ENCODE measurements at regions not wholly inside any gene's neighbourhood (a gene's known extent, or its start where the extent isn't known, plus 50 kb on each side); places are given as distances from the start of the nearest gene placed in this dataset.

GRCh38 chr9:10674586-10674985, 61.8 kb upstream of the PTPRD start:
- DNase-seq: no peak

DNA sequence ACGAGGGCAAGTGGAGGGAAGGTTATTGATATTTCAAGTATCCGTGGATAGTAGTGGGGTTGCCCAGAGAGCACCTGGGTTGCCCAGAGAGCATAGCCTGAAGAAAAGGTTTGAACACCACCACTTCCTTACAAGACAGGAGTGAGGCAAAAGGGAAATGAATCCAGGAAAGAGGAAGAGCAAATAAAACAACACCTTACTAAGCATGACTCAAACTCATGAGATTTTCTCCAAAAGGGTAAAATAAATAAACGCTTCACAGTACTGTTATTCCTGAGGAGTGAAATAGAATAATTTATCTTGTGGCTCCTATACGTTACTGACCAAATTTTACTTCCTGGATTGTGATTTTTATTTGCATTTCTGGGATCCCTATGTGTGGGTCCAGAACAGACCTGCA, 65.2 kb upstream of the PTPRD start:
- DNase-seq: no peak

DNA sequence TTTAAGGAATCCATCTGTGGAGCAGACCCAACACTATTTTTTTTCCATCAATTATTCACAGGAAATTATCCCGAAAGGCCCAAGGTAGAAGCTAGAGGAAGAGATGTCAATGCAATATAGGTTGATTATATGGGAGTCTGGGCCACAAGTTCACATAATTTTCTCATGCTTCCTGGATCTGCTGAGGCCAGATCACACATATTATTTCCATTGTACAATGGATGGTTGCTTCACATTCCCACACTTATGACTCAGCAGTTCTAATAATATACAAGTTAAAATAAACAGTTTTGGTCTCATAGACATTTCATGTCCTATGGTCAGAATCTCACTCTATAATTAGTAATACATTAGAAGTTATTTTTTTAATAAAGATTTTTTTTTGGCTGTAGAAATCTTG, 66.0 kb upstream of the PTPRD start:
- DNase-seq: no peak

GRCh38 chr9:10686943-10687342, 74.1 kb upstream of the PTPRD start:
- DNase-seq: no peak

- DNase-seq: no peak
Observed at GRCh38 chr9:10690546-10690945, 77.7 kb upstream of the PTPRD start.

- no peak for DNase-seq
Observed at GRCh38 chr9:10697044-10697443, 84.2 kb upstream of the PTPRD start.

GRCh38 chr9:10700291-10700690, 87.5 kb upstream of the PTPRD start:
- DNase-seq: no peak

DNA sequence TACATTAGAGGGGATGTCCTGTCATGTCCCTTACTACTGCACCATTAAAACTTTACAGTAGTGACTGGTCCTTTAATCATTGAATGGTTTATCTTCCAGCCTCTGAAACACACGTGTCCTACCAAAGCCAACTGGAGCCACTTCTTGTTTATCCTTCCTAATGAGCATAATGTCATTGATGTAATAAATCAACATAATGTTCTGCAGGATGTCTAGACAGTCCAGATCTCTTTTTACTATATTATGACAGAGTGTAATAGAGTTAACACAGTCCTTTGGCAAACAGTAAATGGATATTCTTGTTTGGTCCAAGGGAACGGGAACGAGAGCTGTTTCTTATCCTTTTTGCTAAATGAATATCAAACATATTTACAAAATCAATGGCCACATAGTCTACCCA, 88.1 kb upstream of the PTPRD start:
- DNase-seq: no peak

- DNase-seq: no peak
Observed at GRCh38 chr9:10701906-10702305, 89.1 kb upstream of the PTPRD start.

- no peak for DNase-seq
Observed at GRCh38 chr9:10703139-10703538, 90.3 kb upstream of the PTPRD start.

DNA sequence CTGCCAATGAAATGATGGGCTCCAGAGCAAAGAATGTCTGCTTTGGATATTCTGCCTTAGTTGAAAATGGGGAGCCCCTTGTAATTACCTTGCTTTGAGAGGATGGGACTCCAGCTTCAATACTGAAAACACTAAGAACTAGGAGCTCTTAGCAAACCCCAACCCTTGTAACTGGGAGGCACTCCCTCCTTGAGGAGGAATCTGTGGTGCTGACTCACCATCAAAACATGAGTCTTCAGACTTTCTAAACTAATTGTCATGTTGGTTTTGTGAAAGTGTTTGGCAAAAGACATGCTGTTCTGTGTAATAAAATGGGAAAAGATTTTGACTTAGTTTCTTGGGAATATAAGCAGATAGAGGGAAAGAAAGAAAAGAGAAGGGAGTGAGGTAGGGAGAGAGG, 91.9 kb upstream of the PTPRD start:
- DNase-seq: no peak

GRCh38 chr9:10705383-10705782, 92.6 kb upstream of the PTPRD start:
- no peak for DNase-seq

DNA sequence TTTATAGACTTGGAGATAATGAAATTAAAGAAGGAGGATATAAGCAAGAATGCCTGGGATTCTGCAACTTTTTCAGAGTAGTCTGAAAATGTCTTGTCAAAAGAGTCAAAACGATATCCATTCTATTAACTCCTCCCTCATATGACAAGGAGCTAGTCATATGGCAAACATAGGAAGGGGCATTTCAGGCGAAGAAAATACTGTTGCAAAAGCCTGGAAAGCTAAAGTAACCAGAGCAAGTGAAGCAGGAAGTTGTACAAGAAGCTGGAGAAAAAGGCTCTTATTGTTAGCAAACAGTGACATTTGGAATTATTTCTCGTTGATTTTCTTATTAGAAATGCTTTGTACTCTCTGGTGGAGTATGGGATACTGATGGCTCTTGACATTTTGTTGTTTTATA, 94.0 kb upstream of the PTPRD start:
- DNase-seq: no peak

GRCh38 chr9:10721301-10721700, 108.5 kb upstream of the PTPRD start:
- no peak for DNase-seq

DNA sequence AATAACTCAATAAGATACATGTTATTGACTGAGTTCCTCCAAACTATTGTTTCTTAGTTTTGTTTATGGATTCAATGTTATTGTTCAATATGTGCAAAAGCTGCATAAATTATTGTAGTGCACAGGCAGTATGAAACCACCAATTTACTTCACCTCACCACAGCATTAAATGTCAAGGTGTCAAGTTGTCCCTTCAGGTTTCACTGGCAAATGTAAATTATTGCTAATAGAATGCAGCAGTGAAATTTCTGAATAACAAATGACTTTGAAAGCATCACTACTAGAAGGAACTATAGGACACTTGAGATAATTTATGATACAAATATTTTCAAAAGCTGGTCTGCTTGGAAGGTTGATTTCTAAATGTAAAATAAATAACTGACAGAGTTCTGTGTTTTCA, 116.4 kb upstream of the PTPRD start:
- DNase-seq: no peak

DNA sequence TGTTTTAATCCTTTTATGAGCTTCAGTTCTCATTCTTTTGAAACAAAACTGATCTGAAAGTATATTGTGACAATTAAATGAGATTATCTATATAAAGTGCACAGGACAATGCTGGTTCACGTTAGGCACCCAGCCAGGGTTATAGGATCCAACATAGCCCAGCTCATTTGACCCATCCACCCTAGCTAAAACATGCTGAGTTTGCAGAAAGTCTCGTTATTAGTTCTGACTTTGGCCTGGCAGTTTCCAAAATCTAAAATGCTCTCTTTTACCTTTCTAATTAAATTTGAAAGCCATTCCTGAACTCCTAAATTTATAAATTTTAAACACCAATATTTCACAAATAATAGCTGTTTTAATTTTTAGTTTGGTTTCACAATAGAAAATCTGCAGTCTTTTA, 131.9 kb upstream of the PTPRD start:
- DNase-seq: no peak

DNA sequence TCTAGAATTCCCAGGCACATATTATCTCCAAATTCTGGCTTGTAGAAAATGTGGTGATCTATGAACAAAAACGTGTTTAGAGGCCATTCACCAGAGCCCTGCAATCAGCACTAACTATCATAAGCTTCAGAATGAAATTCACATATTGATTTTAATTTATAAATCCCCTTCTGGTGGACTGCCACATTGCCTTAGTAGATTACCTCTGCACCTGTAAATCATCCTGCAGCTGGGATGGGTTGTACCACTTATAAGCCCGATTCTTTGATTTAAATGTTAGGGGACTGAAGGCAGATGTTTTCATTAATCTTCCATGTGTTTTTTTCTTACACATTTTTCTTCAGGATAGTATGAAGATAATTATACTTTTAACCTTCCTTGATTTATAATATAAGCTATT, 140.7 kb upstream of the PTPRD start:
- DNase-seq: no peak

DNA sequence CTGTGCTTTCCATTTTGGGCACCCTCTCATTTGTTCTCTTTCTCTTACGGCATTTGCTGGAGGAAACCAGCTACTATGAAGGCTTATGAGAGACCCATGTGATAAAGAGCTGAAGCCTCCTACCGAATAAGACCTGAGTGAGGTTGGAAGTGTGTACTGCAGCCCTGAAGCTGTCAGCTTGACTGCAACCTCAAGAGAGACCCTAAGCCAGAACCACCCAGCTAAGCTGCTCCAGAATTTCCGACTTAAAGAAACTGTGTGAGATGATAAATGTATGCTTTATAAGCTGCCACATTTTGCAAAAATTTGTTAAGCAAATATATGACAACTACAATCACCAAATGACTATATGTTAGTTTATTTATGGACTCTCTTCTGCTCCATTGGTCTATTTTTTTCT, 151.7 kb upstream of the PTPRD start:
- DNase-seq: no peak

GRCh38 chr9:10773136-10773535, 160.3 kb upstream of the PTPRD start:
- DNase-seq: peak; percentile 10

GRCh38 chr9:10774051-10774450, 161.2 kb upstream of the PTPRD start:
- peak; percentile 68 for DNase-seq

- DNase-seq: no peak
Observed at GRCh38 chr9:10785255-10785654, 172.5 kb upstream of the PTPRD start.

DNA sequence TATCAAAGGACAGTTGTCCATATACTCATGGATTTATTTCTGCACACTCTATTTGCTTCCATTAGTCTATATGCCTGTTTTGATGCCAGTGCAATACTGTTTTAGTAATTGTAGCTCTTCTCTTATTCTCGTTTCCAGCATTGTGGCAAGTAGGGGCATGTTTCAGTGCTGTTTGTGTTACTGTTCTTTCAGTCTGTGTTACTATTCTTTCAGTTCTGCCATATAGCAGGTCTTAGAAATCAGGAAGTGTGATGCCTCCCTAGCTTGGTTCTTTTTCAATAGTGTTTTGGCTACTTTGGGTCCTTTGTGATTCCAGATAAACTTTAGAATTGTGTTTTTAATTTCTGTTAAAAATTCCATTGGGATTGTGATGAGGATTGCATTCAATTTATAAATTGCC, 180.5 kb upstream of the PTPRD start:
- DNase-seq: no peak

DNA sequence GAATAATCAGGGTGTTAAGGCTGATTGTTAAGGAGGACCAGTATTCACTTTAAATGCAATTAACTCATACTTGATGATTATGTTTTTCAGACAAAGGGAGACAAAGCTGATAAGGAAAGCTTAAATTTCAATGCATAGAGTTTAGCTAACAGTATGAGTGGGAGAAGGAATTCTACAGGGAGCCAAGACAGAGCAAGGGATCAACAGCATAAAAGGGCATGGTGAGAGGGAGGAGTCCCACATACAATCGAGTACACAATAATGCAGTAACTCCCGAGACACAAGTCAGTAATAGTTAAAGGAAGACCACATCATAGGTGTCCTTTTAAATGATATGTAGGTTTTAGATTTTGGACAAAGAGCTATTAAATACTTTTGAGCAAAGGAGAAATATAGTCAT, 191.7 kb upstream of the PTPRD start:
- DNase-seq: no peak

GRCh38 chr9:10806868-10807267, 194.1 kb upstream of the PTPRD start:
- DNase-seq: no peak

DNA sequence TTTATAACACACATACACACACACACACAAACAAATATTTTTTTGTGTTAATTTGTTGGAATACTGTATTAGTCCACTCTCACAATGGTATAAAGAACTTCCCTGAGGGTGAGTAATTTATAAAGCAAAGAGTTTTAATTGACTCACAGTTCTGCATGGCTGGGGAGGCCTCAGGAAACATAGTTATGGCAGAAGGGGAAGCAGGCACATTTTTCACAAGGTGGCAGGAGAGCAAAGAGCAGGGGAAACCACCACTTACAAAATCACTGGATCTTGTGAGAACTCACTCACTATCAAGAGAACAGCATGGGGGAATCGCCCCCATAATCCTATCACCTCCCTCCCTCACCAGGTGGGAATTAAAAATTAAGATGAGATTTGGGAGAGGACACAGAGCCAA, 205.4 kb upstream of the PTPRD start:
- DNase-seq: no peak

DNA sequence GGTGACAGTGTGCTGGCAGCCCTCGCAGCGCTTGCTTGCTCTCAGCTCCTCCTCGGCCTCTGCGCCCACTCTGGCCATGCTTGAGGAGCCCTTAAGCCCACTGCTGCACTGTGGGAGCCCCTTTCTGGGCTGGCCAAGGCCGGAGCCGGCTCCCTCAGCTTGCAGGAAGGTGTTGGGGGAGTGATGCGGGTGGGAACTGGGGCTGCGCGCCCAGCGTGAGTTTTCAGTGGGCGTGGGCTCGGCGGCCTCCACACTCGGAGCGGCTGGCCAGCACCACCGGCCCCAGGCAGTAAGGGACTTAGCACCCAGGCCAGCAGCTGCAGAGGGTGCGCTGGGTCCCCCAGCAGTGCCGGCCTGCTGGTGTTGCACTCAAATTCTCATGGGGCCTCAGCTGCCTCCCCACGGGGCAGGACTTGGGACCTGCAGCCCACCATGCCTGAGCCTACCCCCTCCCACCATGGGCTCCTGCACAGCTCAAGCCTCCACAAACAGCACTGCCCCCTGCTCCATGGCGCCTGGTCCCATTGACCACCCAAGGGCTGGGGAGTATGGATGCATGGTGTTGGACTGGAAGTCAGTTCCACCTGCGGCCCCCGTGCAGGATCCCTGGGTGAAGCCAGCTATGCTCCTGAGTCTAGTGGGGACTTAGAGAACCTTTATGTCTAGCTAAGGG, 223.1 kb upstream of the PTPRD start:
- DNase-seq: no peak
